IPS-15b (cell line): ENCODE measurements at regions not wholly inside any gene's neighbourhood (a gene's known extent, or its start where the extent isn't known, plus 50 kb on each side); places are given as distances from the start of the nearest gene placed in this dataset.
"Not testable (repeated sequence)": the region's sequence is repeated elsewhere in the genome, so short reads cannot be mapped to it uniquely, and the experiment has no call there.

Source experiments
- H3K27me3 ChIP-seq: one replicate; pipeline ENCODE4 v1.6.1; 2013; ENCODE audit warnings: low read length; ENCODE audit not compliant: control insufficient read depth, insufficient read depth
- H3K36me3 ChIP-seq: one replicate; pipeline ENCODE4 v1.6.1; 2013; ENCODE audit warnings: low read length; ENCODE audit not compliant: control insufficient read depth, insufficient read depth
- H3K4me1 ChIP-seq: one replicate; pipeline ENCODE4 v1.6.1; 2013; ENCODE audit warnings: mild to moderate bottlenecking, low read length; ENCODE audit not compliant: control insufficient read depth, insufficient read depth
- H3K4me3 ChIP-seq: one replicate; pipeline ENCODE4 v1.5.1; 2013; ENCODE audit warnings: low read depth, low read length
- H3K9ac ChIP-seq: one replicate; pipeline ENCODE4 v1.6.1; 2013; ENCODE audit warnings: low read depth, mild to moderate bottlenecking, low read length
- H3K9me3 ChIP-seq: one replicate; pipeline ENCODE4 v1.6.1; 2013; ENCODE audit warnings: mild to moderate bottlenecking, low read length; ENCODE audit not compliant: control insufficient read depth, insufficient read depth

DNA sequence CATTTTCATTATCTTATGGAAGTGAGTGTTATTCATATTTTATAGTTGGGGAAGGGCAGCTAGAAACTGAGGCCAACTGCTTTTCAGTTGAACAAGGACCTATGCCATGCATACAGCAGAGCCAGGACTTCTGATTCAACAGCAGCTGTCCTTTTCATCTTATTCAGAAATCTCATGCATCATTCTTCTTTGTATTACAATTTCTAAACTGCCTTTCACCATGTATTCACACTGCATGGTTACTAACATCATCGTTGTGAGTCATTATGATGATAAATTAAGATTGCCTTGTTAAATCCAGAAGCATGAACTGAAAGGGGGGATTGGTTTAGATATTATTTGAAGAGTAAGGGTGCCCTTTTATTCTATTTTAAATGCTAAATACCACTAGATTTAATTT, 1470.1 kb upstream of the GOT2 start:
- Histone ChIP-seq H3K36me3 (no peaks in the 10 kb centered on the region), H3K27me3 (no peaks in the 10 kb centered on the region), H3K4me1 (peaks cover 23% of the 10 kb centered on the region), H3K9me3 (no peaks in the 10 kb centered on the region), H3K9ac (no peak overlapping the region), H3K4me3 (no peak overlapping the region)

GRCh38 chr16:60203525-60204124, 1469.5 kb upstream of the GOT2 start:
- no peaks in the 10 kb centered on the region for H3K9me3 ChIP-seq
- no peak overlapping the region for H3K4me3 ChIP-seq
- no peak overlapping the region for H3K9ac ChIP-seq
- no peaks in the 10 kb centered on the region for H3K27me3 ChIP-seq
- no peaks in the 10 kb centered on the region for H3K36me3 ChIP-seq
- H3K4me1 ChIP-seq: peaks cover 23% of the 10 kb centered on the region

- H3K36me3 ChIP-seq, H3K27me3 ChIP-seq, H3K4me1 ChIP-seq, H3K9ac ChIP-seq, H3K9me3 ChIP-seq, H3K4me3 ChIP-seq: not testable (repeated sequence)
Observed at GRCh38 chr16:60200729-60201128, 1466.6 kb upstream of the GOT2 start.

DNA sequence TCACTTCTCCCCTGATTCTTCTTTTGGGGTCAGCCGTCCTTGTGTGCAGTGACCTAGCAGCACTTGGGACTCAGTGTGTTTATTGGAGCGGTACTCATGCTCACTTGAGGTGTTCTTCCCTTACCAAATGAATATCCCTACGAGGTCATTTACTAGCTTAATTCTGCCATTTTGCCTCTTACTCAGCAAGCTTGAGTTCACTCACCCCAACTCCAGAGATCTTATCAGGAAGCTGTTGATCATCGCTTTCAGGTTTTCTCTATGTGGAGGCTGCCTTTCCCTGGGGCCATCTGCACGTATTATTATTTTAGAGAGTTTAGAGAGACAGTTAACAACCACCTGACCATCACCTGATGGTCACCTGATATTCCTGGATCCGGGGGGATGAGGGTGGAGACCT, 1466.0 kb upstream of the GOT2 start:
- Histone ChIP-seq H3K9ac (no peak overlapping the region), H3K4me3 (no peak overlapping the region), H3K27me3 (no peaks in the 10 kb centered on the region), H3K4me1 (no peaks in the 10 kb centered on the region), H3K9me3 (no peaks in the 10 kb centered on the region), H3K36me3 (no peaks in the 10 kb centered on the region)

DNA sequence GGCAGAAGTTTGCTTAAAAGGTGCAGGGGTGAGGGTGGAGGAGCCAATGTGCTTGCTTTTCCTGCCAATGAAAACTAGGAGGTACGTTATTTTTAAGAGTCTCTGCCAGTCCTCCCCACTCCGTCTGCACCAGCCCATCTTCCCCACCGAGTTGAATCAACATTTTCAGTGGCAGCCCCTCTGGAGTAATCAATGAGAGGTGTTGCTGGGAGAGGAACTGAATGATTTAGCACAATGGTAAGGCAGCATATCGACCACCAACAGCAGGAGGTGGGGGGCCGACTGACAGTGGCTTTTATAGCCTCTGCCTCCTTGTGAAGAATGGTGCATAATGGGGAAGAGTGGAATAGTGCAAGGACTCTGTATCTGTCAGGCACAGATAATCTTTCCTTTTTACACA, 1465.0 kb upstream of the GOT2 start:
- Histone ChIP-seq H3K4me1 (no peaks in the 10 kb centered on the region), H3K9ac (no peak overlapping the region), H3K9me3 (no peaks in the 10 kb centered on the region), H3K36me3 (no peaks in the 10 kb centered on the region), H3K27me3 (no peaks in the 10 kb centered on the region), H3K4me3 (no peak overlapping the region)

DNA sequence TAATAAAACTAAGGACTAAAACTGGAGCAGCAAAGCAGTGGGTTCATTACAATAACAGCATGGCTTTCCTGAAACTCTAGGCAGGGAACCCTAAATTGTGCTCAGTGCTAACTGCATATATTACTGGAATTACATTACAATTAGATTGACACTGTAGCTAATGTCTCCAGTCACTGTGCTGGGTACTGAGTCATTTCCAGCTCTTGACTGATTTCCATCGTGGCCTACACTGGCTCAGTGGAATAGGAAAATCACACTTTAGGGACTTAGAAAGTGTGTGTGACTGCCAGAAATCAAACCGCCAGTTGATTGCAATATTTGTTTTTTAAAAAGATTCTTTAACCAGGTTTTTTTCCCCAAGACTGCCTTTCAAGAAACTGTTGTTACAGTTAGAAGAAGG, 1447.4 kb upstream of the GOT2 start:
- Histone ChIP-seq H3K9me3 (no peaks in the 10 kb centered on the region), H3K9ac (no peak overlapping the region), H3K4me3 (no peak overlapping the region), H3K27me3 (no peaks in the 10 kb centered on the region), H3K4me1 (no peaks in the 10 kb centered on the region), H3K36me3 (no peaks in the 10 kb centered on the region)

- Histone ChIP-seq H3K9me3 (no peaks in the 10 kb centered on the region), H3K9ac (no peak overlapping the region), H3K36me3 (no peaks in the 10 kb centered on the region), H3K4me3 (no peak overlapping the region), H3K4me1 (no peaks in the 10 kb centered on the region), H3K27me3 (no peaks in the 10 kb centered on the region)
Observed at GRCh38 chr16:60180609-60181008, 1446.5 kb upstream of the GOT2 start.

DNA sequence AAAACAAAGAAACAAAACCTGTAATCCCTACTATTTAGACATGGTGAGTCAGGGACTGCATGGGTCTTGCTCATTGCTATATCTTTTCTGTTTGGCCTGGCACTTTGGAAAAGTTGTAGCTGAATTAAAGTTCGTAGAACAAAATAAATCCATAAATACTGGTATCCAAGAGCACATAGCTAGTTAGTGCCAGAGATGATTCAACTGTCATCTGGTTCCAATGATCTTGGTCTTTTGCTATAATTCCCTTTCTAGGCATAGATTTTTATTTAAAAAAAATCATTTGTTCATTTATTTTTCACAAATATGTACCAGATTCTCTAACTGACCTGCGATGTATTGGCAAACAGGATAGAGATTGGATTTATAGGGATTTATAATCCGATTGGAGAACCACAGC, 1436.1 kb upstream of the GOT2 start:
- no peaks in the 10 kb centered on the region for H3K36me3 ChIP-seq
- H3K27me3 ChIP-seq: no peaks in the 10 kb centered on the region
- no peak overlapping the region for H3K4me3 ChIP-seq
- H3K9ac ChIP-seq: no peak overlapping the region
- no peaks in the 10 kb centered on the region for H3K4me1 ChIP-seq
- H3K9me3 ChIP-seq: no peaks in the 10 kb centered on the region

DNA sequence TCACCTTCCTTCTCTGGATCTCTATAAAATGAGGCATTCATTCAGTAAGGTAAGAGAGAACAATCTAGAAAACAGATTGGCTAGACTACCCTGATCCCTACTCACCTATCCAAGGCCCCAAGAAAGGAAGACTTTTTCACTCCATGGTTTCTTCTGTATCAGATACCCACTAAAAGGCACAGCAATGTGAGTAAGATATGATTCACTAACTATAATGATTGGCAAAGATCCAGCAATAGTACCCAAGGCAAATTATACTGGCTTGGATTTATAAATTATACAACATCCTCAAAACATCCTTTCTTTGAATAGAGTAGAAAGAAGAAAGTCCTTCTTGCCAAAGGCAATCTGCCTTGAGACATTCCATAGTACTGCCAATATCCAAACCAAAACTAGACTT, 1432.0 kb upstream of the GOT2 start:
- Histone ChIP-seq H3K9me3 (no peaks in the 10 kb centered on the region), H3K9ac (no peak overlapping the region), H3K27me3 (no peaks in the 10 kb centered on the region), H3K36me3 (no peaks in the 10 kb centered on the region), H3K4me3 (no peak overlapping the region), H3K4me1 (no peaks in the 10 kb centered on the region)

GRCh38 chr16:60151987-60152386, 1417.9 kb upstream of the GOT2 start:
- Histone ChIP-seq H3K9ac (no peak overlapping the region), H3K9me3 (no peaks in the 10 kb centered on the region), H3K36me3 (no peaks in the 10 kb centered on the region), H3K4me1 (no peaks in the 10 kb centered on the region), H3K27me3 (no peaks in the 10 kb centered on the region), H3K4me3 (no peak overlapping the region)

GRCh38 chr16:60150907-60151306, 1416.8 kb upstream of the GOT2 start:
- Histone ChIP-seq H3K4me3 (no peak overlapping the region), H3K27me3 (no peaks in the 10 kb centered on the region), H3K4me1 (no peaks in the 10 kb centered on the region), H3K36me3 (no peaks in the 10 kb centered on the region), H3K9me3 (no peaks in the 10 kb centered on the region), H3K9ac (no peak overlapping the region)

DNA sequence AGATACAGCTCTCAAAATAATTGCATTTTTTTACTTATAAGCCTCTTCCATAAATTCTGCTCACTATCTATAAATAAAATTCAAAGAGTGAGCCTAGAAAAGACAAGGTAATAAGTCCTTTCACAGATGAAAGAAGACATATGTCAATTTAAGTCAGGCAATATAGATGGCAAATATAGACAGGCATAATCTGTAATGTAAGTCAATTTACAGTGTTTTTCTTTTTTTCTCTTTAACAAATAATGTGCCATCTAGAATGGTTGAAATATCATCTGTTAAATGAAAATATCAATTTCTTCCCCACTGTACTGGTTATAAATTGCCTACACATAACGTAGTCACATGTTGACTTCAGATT, 1409.2 kb upstream of the GOT2 start:
- Histone ChIP-seq H3K4me3 (no peak overlapping the region), H3K27me3 (no peaks in the 10 kb centered on the region), H3K36me3 (no peaks in the 10 kb centered on the region), H3K9me3 (no peaks in the 10 kb centered on the region), H3K4me1 (no peaks in the 10 kb centered on the region), H3K9ac (no peak overlapping the region)
